ENCODE measurements at regions not wholly inside any gene's neighbourhood (a gene's known extent, or its start where the extent isn't known, plus 50 kb on each side); places are given as distances from the start of the nearest gene placed in this dataset.

DNA sequence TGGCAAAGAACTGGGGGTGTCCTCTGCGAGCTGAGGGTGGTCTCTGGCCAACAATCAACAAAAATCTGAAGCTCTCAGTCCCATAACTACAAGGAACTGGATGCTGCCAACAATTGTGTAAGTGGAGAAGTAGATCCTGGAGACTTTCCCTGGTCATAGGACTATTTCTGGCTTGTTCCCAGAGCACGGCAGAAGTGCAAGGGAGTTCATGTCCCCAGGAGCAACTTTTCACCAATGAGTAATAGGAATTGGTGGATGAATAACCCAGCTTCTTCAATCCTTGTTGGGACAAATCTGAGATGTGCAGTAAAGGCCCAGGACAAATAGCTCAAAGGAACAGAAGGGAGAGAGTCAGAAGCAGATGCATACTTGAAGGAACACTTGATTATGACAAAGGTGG lies 95.5 kb downstream of the QRSL1 start:
- TF ChIP-seq, protein P1, sequence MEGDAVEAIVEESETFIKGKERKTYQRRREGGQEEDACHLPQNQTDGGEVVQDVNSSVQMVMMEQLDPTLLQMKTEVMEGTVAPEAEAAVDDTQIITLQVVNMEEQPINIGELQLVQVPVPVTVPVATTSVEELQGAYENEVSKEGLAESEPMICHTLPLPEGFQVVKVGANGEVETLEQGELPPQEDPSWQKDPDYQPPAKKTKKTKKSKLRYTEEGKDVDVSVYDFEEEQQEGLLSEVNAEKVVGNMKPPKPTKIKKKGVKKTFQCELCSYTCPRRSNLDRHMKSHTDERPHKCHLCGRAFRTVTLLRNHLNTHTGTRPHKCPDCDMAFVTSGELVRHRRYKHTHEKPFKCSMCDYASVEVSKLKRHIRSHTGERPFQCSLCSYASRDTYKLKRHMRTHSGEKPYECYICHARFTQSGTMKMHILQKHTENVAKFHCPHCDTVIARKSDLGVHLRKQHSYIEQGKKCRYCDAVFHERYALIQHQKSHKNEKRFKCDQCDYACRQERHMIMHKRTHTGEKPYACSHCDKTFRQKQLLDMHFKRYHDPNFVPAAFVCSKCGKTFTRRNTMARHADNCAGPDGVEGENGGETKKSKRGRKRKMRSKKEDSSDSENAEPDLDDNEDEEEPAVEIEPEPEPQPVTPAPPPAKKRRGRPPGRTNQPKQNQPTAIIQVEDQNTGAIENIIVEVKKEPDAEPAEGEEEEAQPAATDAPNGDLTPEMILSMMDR (conservative IDR thresholded peaks at IDR 0.05 in 1 of 2, IDR thresholded peaks at IDR 0.05 in 1 of 2; ENCODE audit: low read depth in 1 of 2, low read length in 2 of 2), result no peak
- no peak for TF ChIP-seq EZH2 (IDR thresholded peaks at IDR 0.05; ENCODE audit: low read length, missing control alignments)
